ENCODE measurements at regions not wholly inside any gene's neighbourhood (a gene's known extent, or its start where the extent isn't known, plus 50 kb on each side); places are given as distances from the start of the nearest gene placed in this dataset.

DNA sequence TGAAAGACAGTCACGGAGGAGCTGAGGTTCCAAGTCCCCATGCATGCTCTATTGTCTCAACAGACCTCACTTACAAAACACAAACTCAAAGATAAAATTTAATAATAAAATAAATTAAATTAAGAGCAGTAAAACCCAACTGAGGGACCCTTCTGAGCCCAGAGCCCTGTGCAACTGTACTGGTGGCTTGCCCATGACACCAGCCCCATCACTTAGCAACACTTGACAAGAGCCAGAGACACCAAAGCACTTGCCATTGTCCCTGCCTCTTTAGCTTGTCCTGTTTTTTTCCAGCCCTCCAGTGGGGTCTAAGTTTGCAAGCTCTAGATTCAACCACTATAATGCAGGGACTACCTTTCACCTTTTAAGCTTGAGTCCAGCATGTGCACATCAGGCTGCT, 117.9 kb downstream of the JCAD start:
- TF ChIP-seq, protein P1, sequence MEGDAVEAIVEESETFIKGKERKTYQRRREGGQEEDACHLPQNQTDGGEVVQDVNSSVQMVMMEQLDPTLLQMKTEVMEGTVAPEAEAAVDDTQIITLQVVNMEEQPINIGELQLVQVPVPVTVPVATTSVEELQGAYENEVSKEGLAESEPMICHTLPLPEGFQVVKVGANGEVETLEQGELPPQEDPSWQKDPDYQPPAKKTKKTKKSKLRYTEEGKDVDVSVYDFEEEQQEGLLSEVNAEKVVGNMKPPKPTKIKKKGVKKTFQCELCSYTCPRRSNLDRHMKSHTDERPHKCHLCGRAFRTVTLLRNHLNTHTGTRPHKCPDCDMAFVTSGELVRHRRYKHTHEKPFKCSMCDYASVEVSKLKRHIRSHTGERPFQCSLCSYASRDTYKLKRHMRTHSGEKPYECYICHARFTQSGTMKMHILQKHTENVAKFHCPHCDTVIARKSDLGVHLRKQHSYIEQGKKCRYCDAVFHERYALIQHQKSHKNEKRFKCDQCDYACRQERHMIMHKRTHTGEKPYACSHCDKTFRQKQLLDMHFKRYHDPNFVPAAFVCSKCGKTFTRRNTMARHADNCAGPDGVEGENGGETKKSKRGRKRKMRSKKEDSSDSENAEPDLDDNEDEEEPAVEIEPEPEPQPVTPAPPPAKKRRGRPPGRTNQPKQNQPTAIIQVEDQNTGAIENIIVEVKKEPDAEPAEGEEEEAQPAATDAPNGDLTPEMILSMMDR (IDR thresholded peaks at IDR 0.05) = no peak
- no peak for TF ChIP-seq ZFX (IDR thresholded peaks at IDR 0.05; ENCODE audit: borderline replicate concordance)
